ENCODE measurements at regions not wholly inside any gene's neighbourhood (a gene's known extent, or its start where the extent isn't known, plus 50 kb on each side); places are given as distances from the start of the nearest gene placed in this dataset.

DNA sequence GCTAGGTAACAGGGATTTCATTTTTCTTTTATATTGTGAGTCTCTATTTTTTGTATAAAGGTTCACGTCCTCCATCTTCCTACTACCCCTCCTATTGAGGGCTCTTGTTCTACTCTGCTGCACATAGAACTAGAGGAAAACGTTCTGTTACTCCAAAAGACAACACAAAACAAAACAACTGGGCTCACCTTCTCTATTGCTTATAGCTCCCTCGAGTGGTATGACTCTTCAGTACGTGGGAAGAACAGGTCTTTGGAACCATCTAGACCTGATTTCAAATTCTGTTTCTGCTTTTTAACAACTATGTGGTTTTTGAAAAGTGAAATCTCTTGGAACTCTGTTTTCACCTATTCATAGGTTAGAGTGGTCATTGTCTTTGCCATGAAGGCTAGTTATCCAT, 515.3 kb downstream of the SOX2 start:
- no peak overlapping the region for H3K4me3 ChIP-seq (ENCODE audit: low read depth, low read length)
- no peak for DNase-seq (ENCODE audit: low read depth)
- TF ChIP-seq, protein P1, sequence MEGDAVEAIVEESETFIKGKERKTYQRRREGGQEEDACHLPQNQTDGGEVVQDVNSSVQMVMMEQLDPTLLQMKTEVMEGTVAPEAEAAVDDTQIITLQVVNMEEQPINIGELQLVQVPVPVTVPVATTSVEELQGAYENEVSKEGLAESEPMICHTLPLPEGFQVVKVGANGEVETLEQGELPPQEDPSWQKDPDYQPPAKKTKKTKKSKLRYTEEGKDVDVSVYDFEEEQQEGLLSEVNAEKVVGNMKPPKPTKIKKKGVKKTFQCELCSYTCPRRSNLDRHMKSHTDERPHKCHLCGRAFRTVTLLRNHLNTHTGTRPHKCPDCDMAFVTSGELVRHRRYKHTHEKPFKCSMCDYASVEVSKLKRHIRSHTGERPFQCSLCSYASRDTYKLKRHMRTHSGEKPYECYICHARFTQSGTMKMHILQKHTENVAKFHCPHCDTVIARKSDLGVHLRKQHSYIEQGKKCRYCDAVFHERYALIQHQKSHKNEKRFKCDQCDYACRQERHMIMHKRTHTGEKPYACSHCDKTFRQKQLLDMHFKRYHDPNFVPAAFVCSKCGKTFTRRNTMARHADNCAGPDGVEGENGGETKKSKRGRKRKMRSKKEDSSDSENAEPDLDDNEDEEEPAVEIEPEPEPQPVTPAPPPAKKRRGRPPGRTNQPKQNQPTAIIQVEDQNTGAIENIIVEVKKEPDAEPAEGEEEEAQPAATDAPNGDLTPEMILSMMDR (IDR thresholded peaks at IDR 0.05; ENCODE audit: insufficient read depth, low read depth, low read length): no peak

DNA sequence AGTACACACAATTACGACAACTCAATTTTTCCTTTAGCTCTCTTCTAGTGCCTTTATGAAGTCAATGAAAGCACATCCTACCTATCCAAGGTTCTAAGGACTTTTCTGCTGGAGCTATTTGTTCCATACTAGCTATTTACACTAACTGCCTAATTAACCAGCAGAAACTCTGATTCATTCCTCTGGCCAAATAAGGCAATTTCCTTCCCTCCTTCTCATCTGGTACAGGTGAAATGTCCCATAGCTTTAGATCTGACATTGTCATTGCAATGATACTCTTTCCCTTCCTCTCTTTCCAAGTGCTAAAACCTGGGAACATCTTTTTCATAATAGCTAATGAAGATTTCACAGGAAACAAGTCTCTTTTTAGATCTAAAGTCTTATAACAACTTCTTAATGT, 521.7 kb downstream of the SOX2 start:
- TF ChIP-seq, protein P1 (IDR thresholded peaks at IDR 0.05; ENCODE audit: insufficient read depth, low read depth, low read length): no peak
- no peak overlapping the region for H3K4me3 ChIP-seq (ENCODE audit: low read depth, low read length)
- DNase-seq (ENCODE audit: low read depth): no peak

DNA sequence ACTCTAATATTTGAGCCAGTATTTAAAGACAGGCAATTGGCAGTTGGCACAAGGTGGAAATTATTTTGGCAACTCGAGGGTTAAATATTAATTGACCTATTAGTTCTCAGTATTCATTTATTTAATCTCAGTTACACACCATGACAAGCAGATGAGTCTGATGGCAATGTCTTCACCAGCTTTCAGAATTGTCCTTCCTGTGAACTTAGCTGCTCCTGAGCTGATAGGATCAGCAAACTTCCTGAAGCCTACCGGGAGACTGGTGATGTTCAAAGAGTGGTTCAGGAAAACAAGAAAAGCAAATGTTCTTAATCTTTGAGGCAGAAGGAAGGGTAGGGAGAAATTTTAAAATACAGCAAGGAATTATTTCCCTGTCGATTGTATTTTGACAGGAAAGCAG, 522.2 kb downstream of the SOX2 start:
- no peak overlapping the region for H3K4me3 ChIP-seq (ENCODE audit: low read depth, low read length)
- no peak for DNase-seq (ENCODE audit: low read depth)
- TF ChIP-seq, protein P1 (IDR thresholded peaks at IDR 0.05; ENCODE audit: insufficient read depth, low read depth, low read length): no peak

DNA sequence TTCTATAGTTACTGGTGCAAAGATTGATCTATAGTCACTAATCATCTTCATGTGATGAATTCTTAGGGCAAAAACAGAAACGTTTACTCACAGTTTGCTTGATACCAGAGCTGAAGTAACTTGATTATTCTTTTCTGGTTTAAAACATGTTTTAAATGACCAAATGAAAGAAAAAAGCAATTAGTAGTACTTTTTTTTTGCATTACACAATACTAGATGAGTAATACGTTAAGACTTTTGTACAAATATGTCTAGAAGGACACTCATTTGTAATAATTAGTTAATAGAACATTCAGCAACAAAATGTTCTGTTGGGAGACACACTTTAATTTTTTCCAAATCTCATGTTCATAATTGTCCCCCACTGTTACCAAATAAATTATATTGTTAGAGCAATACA, 523.2 kb downstream of the SOX2 start:
- no peak overlapping the region for H3K4me3 ChIP-seq (ENCODE audit: low read depth, low read length)
- TF ChIP-seq, protein P1 (IDR thresholded peaks at IDR 0.05; ENCODE audit: insufficient read depth, low read depth, low read length): no peak
- DNase-seq (ENCODE audit: low read depth): peak; percentile 2

DNA sequence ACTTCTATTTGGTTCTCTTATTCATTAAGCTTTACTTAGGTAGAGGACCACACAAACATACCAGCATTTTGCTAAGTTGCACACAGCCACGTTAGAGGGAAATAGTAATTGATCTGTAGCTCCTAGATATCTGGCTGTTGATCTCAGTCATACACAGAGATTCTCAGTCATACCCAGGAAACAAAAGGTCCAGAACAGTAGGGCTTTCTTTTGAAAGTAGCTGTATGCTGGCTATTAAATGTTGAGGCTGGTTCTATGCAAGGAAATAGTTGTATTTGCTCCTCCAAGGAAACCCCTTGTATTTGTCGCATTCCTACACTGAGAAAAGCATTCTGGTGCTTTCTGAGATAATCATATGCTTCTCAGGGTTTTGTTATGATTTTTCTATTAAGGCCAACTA, 523.8 kb downstream of the SOX2 start:
- H3K4me3 ChIP-seq (ENCODE audit: low read depth, low read length): no peak overlapping the region
- no peak for DNase-seq (ENCODE audit: low read depth)
- TF ChIP-seq, protein P1 (IDR thresholded peaks at IDR 0.05; ENCODE audit: insufficient read depth, low read depth, low read length): no peak

DNA sequence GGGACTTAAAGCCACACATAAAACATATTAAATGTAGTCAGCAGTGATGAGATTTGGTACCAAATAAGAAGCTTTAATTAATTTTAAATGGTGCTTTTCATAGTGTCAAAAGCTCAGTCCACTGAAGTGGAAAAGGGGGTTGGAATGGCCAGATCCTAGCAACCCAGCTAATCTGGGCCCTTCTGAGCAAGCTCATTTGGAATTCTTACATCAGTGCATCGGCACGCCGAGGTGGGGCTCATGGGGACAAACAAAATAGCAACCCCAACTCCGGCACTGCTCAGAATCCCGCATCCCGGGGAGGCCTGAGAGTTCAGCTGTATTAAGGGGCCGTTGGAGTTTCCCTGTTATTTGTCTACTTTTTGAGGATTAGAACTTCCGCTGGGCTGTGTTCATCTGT, 526.4 kb downstream of the SOX2 start:
- no peak for DNase-seq (ENCODE audit: low read depth)
- no peak overlapping the region for H3K4me3 ChIP-seq (ENCODE audit: low read depth, low read length)
- TF ChIP-seq, protein P1 (IDR thresholded peaks at IDR 0.05; ENCODE audit: insufficient read depth, low read depth, low read length): no peak

DNA sequence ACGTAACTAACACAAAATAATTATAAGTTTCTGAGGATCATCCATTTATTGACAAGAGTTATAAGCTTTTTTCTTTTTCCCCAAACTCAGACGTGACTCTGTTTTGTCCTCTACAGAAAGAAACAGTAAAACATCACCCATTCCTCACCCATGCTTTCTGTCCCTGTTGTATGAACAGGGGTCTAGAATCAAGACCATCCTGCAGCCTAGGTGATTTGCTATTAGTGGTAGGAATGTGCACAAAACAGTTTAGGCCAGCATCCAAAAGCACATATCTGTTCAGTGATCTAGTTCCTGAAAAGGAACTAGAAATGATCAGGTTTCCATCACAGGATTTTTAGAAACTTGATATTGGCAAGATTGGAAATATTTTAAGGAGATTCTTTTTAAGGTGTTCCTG, 527.6 kb downstream of the SOX2 start:
- DNase-seq (ENCODE audit: low read depth): no peak
- H3K4me3 ChIP-seq (ENCODE audit: low read depth, low read length): no peak overlapping the region
- TF ChIP-seq, protein P1 (IDR thresholded peaks at IDR 0.05; ENCODE audit: insufficient read depth, low read depth, low read length): no peak

Data from fibroblast of villous mesenchyme (primary cell).